CD1c-positive myeloid dendritic cell (primary cell): ENCODE measurements at regions not wholly inside any gene's neighbourhood (a gene's known extent, or its start where the extent isn't known, plus 50 kb on each side); places are given as distances from the start of the nearest gene placed in this dataset.

Experiments used
- DNase-seq: peaks from one replicate; pipeline ENCODE4 v3.0.0-alpha.2; 2016; ENCODE audit errors: extremely low spot score

GRCh38 chr3:162193148-162194095 lies 696.8 kb downstream of the OTOL1 start:
- no peak for DNase-seq

- DNase-seq = no peak
Observed at GRCh38 chr3:162195147-162195546, 698.5 kb downstream of the OTOL1 start.

GRCh38 chr3:162196964-162197363 lies 700.4 kb downstream of the OTOL1 start:
- no peak for DNase-seq

GRCh38 chr3:162200836-162201235 lies 704.2 kb downstream of the OTOL1 start:
- no peak for DNase-seq

- no peak for DNase-seq
Observed at GRCh38 chr3:162206648-162207047, 710.0 kb downstream of the OTOL1 start.

GRCh38 chr3:162211470-162211869 lies 714.9 kb downstream of the OTOL1 start:
- no peak for DNase-seq

GRCh38 chr3:162213196-162213595 lies 716.6 kb downstream of the OTOL1 start:
- no peak for DNase-seq

- DNase-seq = no peak
Observed at GRCh38 chr3:162213956-162214355, 717.3 kb downstream of the OTOL1 start.

- DNase-seq = no peak
Observed at GRCh38 chr3:162217647-162218046, 721.0 kb downstream of the OTOL1 start.

GRCh38 chr3:162218479-162218878 lies 721.9 kb downstream of the OTOL1 start:
- DNase-seq = no peak

- no peak for DNase-seq
Observed at GRCh38 chr3:162224746-162225145, 728.1 kb downstream of the OTOL1 start.

- no peak for DNase-seq
Observed at GRCh38 chr3:162236949-162237348, 740.3 kb downstream of the OTOL1 start.

GRCh38 chr3:162250782-162251181 lies 754.2 kb downstream of the OTOL1 start:
- no peak for DNase-seq

GRCh38 chr3:162262129-162262528 lies 765.5 kb downstream of the OTOL1 start:
- DNase-seq = no peak

- no peak for DNase-seq
Observed at GRCh38 chr3:162263596-162263995, 767.0 kb downstream of the OTOL1 start.

GRCh38 chr3:162269636-162270458 lies 773.2 kb downstream of the OTOL1 start:
- DNase-seq = no peak

- DNase-seq = no peak
Observed at GRCh38 chr3:162274070-162274469, 777.5 kb downstream of the OTOL1 start.

- no peak for DNase-seq
Observed at GRCh38 chr3:162278834-162279233, 782.2 kb downstream of the OTOL1 start.

- DNase-seq = no peak
Observed at GRCh38 chr3:162285259-162285658, 788.7 kb downstream of the OTOL1 start.

- no peak for DNase-seq
Observed at GRCh38 chr3:162287600-162287999, 791.0 kb downstream of the OTOL1 start.

GRCh38 chr3:162292409-162292808 lies 795.8 kb downstream of the OTOL1 start:
- DNase-seq = no peak

- no peak for DNase-seq
Observed at GRCh38 chr3:162295323-162295983, 798.8 kb downstream of the OTOL1 start.
